ENCODE measurements at regions not wholly inside any gene's neighbourhood (a gene's known extent, or its start where the extent isn't known, plus 50 kb on each side); places are given as distances from the start of the nearest gene placed in this dataset.

- FAIRE-seq (no peak), ATAC-seq (no peak), DNase-seq (ENCODE audit: low read depth in 1 of 2, low spot score in 1 of 2) (no peak)
- Histone ChIP-seq H3K4me1 (no peaks in the 10 kb centered on the region), H3K4me2 (no peak overlapping the region), H3K27ac (no peak overlapping the region), H3K4me3 (no peak overlapping the region), H3K9me3 (no peaks in the 10 kb centered on the region; the same call in 2 of the 3 replicates)
- no peak for TF ChIP-seq PBX3 (IDR thresholded peaks at IDR 0.05)
- no peak for TF ChIP-seq CBX8 (IDR thresholded peaks at IDR 0.05)
- TF ChIP-seq KDM1A (IDR thresholded peaks at IDR 0.05; ENCODE audit: low read depth): no peak
- TF ChIP-seq HDAC2 (IDR thresholded peaks at IDR 0.05): no peak
- TF ChIP-seq SMC3 (IDR thresholded peaks at IDR 0.05): no peak
- no peak for TF ChIP-seq HOXB5 (CRISPR knock-in tag; IDR thresholded peaks at IDR 0.05)
- TF ChIP-seq NFE2L2 (conservative IDR thresholded peaks at IDR 0.05; ENCODE audit: low read length): no peak
- no peak for TF ChIP-seq BHLHE40 (IDR thresholded peaks at IDR 0.05; ENCODE audit: low read depth, low read length)
- TF ChIP-seq CHD4 (IDR thresholded peaks at IDR 0.05; ENCODE audit: borderline replicate concordance): no peak
- TF ChIP-seq, protein P1, sequence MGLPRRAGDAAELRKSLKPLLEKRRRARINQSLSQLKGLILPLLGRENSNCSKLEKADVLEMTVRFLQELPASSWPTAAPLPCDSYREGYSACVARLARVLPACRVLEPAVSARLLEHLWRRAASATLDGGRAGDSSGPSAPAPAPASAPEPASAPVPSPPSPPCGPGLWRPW (IDR thresholded peaks at IDR 0.05): no peak
- TF ChIP-seq USF2 (IDR thresholded peaks at IDR 0.05): no peak
- no peak for TF ChIP-seq TFCP2L1 (CRISPR knock-in tag; IDR thresholded peaks at IDR 0.05)
- no peak for TF ChIP-seq KDM5A (IDR thresholded peaks at IDR 0.05)
- POLR2A ChIA-PET: no interaction called here
- CTCF ChIA-PET: interaction anchor here (1.4 kb wide), 1 partner anchor 16 kb away, joined by 3 read pairs; no protein-coding TSS in a partner anchor
- 98% methylated on average over 2 of the region's 2 CpGs for WGBS (ENCODE audit: missing lambda C conversion rate)
Observed at GRCh38 chr13:97896446-97896845, 57.0 kb upstream of the IPO5 start.

GRCh38 chr13:97901716-97902115, 51.8 kb upstream of the IPO5 start:
- POLR2A ChIA-PET: no interaction called here
- WGBS (ENCODE audit: missing lambda C conversion rate): 91% methylated on average over 1 of the region's 1 CpG
- CTCF ChIA-PET: interaction anchor here (3.0 kb wide), 1 partner anchor 10 kb away, joined by 13 read pairs; no protein-coding TSS in a partner anchor
- Histone ChIP-seq H3K4me3 (no peak overlapping the region), H3K4me1 (no peaks in the 10 kb centered on the region), H3K9me3 (no peaks in the 10 kb centered on the region), H3K27ac (no peak overlapping the region), H3K4me2 (no peak overlapping the region)
- ATAC-seq (no peak), DNase-seq (ENCODE audit: low read depth in 1 of 2, low spot score in 1 of 2) (no peak), FAIRE-seq (no peak)
- TF ChIP-seq ELK1 (IDR thresholded peaks at IDR 0.05; ENCODE audit: low read depth, low read length): no peak
- TF ChIP-seq, protein P2, sequence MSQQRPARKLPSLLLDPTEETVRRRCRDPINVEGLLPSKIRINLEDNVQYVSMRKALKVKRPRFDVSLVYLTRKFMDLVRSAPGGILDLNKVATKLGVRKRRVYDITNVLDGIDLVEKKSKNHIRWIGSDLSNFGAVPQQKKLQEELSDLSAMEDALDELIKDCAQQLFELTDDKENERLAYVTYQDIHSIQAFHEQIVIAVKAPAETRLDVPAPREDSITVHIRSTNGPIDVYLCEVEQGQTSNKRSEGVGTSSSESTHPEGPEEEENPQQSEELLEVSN (IDR thresholded peaks at IDR 0.05; ENCODE audit: borderline replicate concordance, low read depth): no peak
- no peak for TF ChIP-seq HOXB13 (CRISPR knock-in tag; IDR thresholded peaks at IDR 0.05; ENCODE audit: low read depth)
- TF ChIP-seq FOSL2 (IDR thresholded peaks at IDR 0.05): no peak
- no peak for TF ChIP-seq FOSL2 (CRISPR knock-in tag; IDR thresholded peaks at IDR 0.05)
- TF ChIP-seq EHMT2 (IDR thresholded peaks at IDR 0.05; ENCODE audit: low read depth): no peak
- TF ChIP-seq CBX2 (IDR thresholded peaks at IDR 0.05; ENCODE audit: borderline replicate concordance, low read depth): no peak
- TF ChIP-seq POLR2AphosphoS2 (conservative IDR thresholded peaks at IDR 0.05; ENCODE audit: low read length): no peak
- no peak for TF ChIP-seq KDM1A (IDR thresholded peaks at IDR 0.05; ENCODE audit: low read depth)
- TF ChIP-seq SMC3 (IDR thresholded peaks at IDR 0.05): no peak
- TF ChIP-seq ZSCAN20 (CRISPR knock-in tag; IDR thresholded peaks at IDR 0.05): no peak
- no peak for TF ChIP-seq BCL3 (IDR thresholded peaks at IDR 0.05)
- no peak for TF ChIP-seq CEBPB (IDR thresholded peaks at IDR 0.05)
- no peak for TF ChIP-seq FOXS1 (CRISPR knock-in tag; IDR thresholded peaks at IDR 0.05)
- no peak for TF ChIP-seq ESRRA (IDR thresholded peaks at IDR 0.05; ENCODE audit: borderline replicate concordance, low read length)
- no peak for TF ChIP-seq ZNF302 (CRISPR knock-in tag; IDR thresholded peaks at IDR 0.05)

Measured in A549 (cell line).